ENCODE measurements at regions not wholly inside any gene's neighbourhood (a gene's known extent, or its start where the extent isn't known, plus 50 kb on each side); places are given as distances from the start of the nearest gene placed in this dataset.
"Not testable (repeated sequence)": the region's sequence is repeated elsewhere in the genome, so short reads cannot be mapped to it uniquely, and the experiment has no call there.

- intact Hi-C loops (cut with DNase I) = no loop called here
- ATAC-seq = no peak
Measured at GRCh38 chr7:83267141-83267631, 104.5 kb upstream of the PCLO start.

DNA sequence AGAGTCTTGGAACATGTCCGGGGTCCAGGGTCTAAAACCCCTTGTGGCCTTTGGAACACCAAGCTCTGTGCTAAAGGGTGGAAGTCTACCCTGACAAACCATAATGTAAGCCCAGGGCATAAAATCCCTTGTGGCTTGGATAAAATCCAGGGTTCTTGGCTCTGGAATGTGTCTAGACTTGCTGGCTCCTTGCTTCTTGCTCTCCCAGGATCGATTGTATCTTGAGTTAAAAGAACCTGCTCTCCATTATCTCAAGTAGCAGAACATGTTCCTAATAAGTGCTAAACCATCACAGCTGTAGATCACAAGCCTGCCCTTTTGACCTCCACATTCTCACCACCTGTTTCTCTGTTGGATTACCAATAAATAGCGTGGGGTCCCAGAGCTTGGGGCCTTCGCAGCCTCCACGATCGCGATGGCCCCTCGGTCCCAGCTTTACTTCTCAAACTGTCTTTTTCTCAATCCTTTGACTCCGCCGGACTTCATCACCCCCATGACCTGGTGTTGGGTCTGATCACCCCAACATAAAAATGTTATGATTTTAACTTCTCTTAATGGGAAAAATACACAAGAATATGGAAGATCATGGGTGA lies 100.9 kb upstream of the PCLO start:
- H3K4me3 ChIP-seq; H3K9me3 ChIP-seq; H3K36me3 ChIP-seq (ENCODE audit: insufficient read depth in 1 of 2, low read depth in 1 of 2); H3K4me1 ChIP-seq; ATAC-seq; DNase-seq; H3K27me3 ChIP-seq (ENCODE audit: insufficient read depth in 3 of 3, low read length in 2 of 3); H3K27ac ChIP-seq; intact Hi-C loops (cut with DNase I): not testable (repeated sequence)
- 75 to 78% (median 78%) methylated on average over 10 of the region's 10 CpGs for WGBS, 3 donors

More at GRCh38 chr7:83267141-83267631, 104.5 kb upstream of the PCLO start:
- Histone ChIP-seq H3K9me3 (no peaks in the 10 kb centered on the region), H3K27ac (no peak overlapping the region), H3K36me3 (ENCODE audit: insufficient read depth in 1 of 2, low read depth in 1 of 2) (no peaks in the 10 kb centered on the region), H3K27me3 (ENCODE audit: insufficient read depth in 3 of 3, low read length in 2 of 3) (no peaks in the 10 kb centered on the region), H3K4me1 (no peaks in the 10 kb centered on the region), H3K4me3 (no peak overlapping the region)
- no peak for DNase-seq
- WGBS, 3 donors = 19 to 28% (median 27%) methylated on average over 2 of the region's 2 CpGs
- TF ChIP-seq, protein P1, sequence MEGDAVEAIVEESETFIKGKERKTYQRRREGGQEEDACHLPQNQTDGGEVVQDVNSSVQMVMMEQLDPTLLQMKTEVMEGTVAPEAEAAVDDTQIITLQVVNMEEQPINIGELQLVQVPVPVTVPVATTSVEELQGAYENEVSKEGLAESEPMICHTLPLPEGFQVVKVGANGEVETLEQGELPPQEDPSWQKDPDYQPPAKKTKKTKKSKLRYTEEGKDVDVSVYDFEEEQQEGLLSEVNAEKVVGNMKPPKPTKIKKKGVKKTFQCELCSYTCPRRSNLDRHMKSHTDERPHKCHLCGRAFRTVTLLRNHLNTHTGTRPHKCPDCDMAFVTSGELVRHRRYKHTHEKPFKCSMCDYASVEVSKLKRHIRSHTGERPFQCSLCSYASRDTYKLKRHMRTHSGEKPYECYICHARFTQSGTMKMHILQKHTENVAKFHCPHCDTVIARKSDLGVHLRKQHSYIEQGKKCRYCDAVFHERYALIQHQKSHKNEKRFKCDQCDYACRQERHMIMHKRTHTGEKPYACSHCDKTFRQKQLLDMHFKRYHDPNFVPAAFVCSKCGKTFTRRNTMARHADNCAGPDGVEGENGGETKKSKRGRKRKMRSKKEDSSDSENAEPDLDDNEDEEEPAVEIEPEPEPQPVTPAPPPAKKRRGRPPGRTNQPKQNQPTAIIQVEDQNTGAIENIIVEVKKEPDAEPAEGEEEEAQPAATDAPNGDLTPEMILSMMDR (IDR thresholded peaks at IDR 0.05) = no peak

- H3K27me3 ChIP-seq (ENCODE audit: insufficient read depth in 3 of 3, low read length in 2 of 3) = no peaks in the 10 kb centered on the region
- no peaks in the 10 kb centered on the region for H3K36me3 ChIP-seq (ENCODE audit: insufficient read depth in 1 of 2, low read depth in 1 of 2)
- H3K9me3 ChIP-seq = no peaks in the 10 kb centered on the region
- H3K27ac ChIP-seq = no peak overlapping the region
- H3K4me1 ChIP-seq = no peaks in the 10 kb centered on the region
- DNase-seq (no peak), ATAC-seq (no peak)
- TF ChIP-seq, protein P1 (IDR thresholded peaks at IDR 0.05) = no peak
- H3K4me3 ChIP-seq = no peak overlapping the region
- 75 to 78% (median 76%) methylated on average over 2 of the region's 2 CpGs for WGBS, 3 donors
- intact Hi-C loops (cut with DNase I) = no loop called here
Measured at GRCh38 chr7:83259064-83259463, 96.4 kb upstream of the PCLO start.

DNA sequence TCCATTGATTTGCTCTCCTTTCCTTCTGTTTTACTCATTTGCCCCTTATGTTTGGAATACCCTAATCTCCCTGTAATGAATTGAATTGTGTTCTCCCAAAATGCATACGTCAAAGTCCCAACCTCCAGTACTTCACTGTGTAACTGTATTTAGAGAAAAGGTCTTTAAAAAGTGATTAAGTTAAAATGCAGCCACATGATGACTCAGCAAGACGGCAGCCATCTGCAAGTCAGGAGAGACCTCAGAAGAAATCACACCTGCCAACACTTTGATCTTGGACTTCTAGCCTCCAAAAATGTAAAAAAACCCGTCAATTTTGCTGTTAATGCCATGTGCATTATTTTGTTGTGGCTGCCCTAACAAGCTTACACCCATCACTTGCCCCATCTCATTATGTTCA lies 85.3 kb upstream of the PCLO start:
- no peak for DNase-seq
- 59 to 75% (median 66%) methylated on average over 3 of the region's 3 CpGs for WGBS, 3 donors
- H3K27me3 ChIP-seq (ENCODE audit: insufficient read depth in 3 of 3, low read length in 2 of 3) = no peaks in the 10 kb centered on the region
- H3K27ac ChIP-seq = no peak overlapping the region
- intact Hi-C loops (cut with DNase I) = no loop called here
- H3K4me1 ChIP-seq = no peaks in the 10 kb centered on the region
- TF ChIP-seq, protein P1 (IDR thresholded peaks at IDR 0.05) = no peak
- H3K9me3 ChIP-seq = no peaks in the 10 kb centered on the region
- no peak overlapping the region for H3K4me3 ChIP-seq
- no peak for ATAC-seq
- H3K36me3 ChIP-seq (ENCODE audit: insufficient read depth in 1 of 2, low read depth in 1 of 2) = no peaks in the 10 kb centered on the region

- H3K27me3 ChIP-seq (ENCODE audit: insufficient read depth in 3 of 3, low read length in 2 of 3); intact Hi-C loops (cut with DNase I); H3K27ac ChIP-seq; H3K9me3 ChIP-seq; H3K36me3 ChIP-seq (ENCODE audit: insufficient read depth in 1 of 2, low read depth in 1 of 2); ATAC-seq; H3K4me3 ChIP-seq; H3K4me1 ChIP-seq: not testable (repeated sequence)
- DNase-seq = peak in 1 of 2 donors; percentile 4
- 81 to 84% (median 82%) methylated on average over 5 of the region's 5 CpGs for WGBS, 3 donors
Measured at GRCh38 chr7:83219231-83219630, 56.5 kb upstream of the PCLO start.

GRCh38 chr7:83212883-83213282 lies 50.2 kb upstream of the PCLO start:
- Histone ChIP-seq H3K36me3 (ENCODE audit: insufficient read depth in 1 of 2, low read depth in 1 of 2) (no peaks in the 10 kb centered on the region), H3K9me3 (no peaks in the 10 kb centered on the region), H3K27me3 (ENCODE audit: insufficient read depth in 3 of 3, low read length in 2 of 3) (no peaks in the 10 kb centered on the region), H3K27ac (no peak overlapping the region), H3K4me1 (no peaks in the 10 kb centered on the region), H3K4me3 (no peak overlapping the region)
- ATAC-seq = no peak
- intact Hi-C loops (cut with DNase I) = no loop called here
- no peak for DNase-seq
- WGBS, 3 donors = 55 to 68% (median 67%) methylated on average over 2 of the region's 2 CpGs
- TF ChIP-seq, protein P1 (IDR thresholded peaks at IDR 0.05) = no peak
